ENCODE measurements at regions not wholly inside any gene's neighbourhood (a gene's known extent, or its start where the extent isn't known, plus 50 kb on each side); places are given as distances from the start of the nearest gene placed in this dataset.

GRCh38 chr12:107539196-107539939 lies 146.2 kb upstream of the PWP1 start:
- CTCF ChIA-PET: no interaction called here

GRCh38 chr12:107541001-107541705 lies 144.4 kb upstream of the PWP1 start:
- POLR2A ChIA-PET: no interaction called here
- H3K4me3 ChIP-seq (ENCODE audit: low read depth, low read length): no peak overlapping the region
- CTCF ChIA-PET: interaction anchor here (0.5 kb wide), 1 partner anchor 69 kb away, joined by 3 read pairs; no protein-coding TSS in a partner anchor

More at GRCh38 chr12:107539196-107539939, 146.2 kb upstream of the PWP1 start:
- H3K4me1 ChIP-seq (ENCODE audit: control insufficient read depth, insufficient read depth, low read length): no peaks in the 10 kb centered on the region
- H3K27ac ChIP-seq (ENCODE audit: extremely low read depth, low read depth, low read length): no peak overlapping the region
- POLR2A ChIA-PET: no interaction called here
- TF ChIP-seq ZSCAN5A (tag by site-specific recombination; IDR thresholded peaks at IDR 0.05) (no peak), HOXD13 (CRISPR knock-in tag; IDR thresholded peaks at IDR 0.05; ENCODE audit: borderline replicate concordance) (no peak), ZNF169 (tag by site-specific recombination; IDR thresholded peaks at IDR 0.05) (no peak), ZNF677 (tag by site-specific recombination; IDR thresholded peaks at IDR 0.05) (no peak), ZNF548 (tag by site-specific recombination; IDR thresholded peaks at IDR 0.05) (no peak), ZFP69B (tag by site-specific recombination; IDR thresholded peaks at IDR 0.05) (no peak), WT1 (tag by site-specific recombination; IDR thresholded peaks at IDR 0.05) (no peak), ZNF19 (tag by site-specific recombination; IDR thresholded peaks at IDR 0.05; ENCODE audit: low read depth) (no peak), ZNF184 (tag by site-specific recombination; IDR thresholded peaks at IDR 0.05) (no peak), ZNF76 (tag by site-specific recombination; IDR thresholded peaks at IDR 0.05; ENCODE audit: borderline replicate concordance, low read depth) (no peak), OSR2 (tag by site-specific recombination; IDR thresholded peaks at IDR 0.05) (no peak), ZNF521 (tag by site-specific recombination; IDR thresholded peaks at IDR 0.05) (no peak), ZNF155 (tag by site-specific recombination; IDR thresholded peaks at IDR 0.05) (no peak), ZNF785 (tag by site-specific recombination; IDR thresholded peaks at IDR 0.05) (no peak), ZNF366 (tag by site-specific recombination; conservative IDR thresholded peaks at IDR 0.05) (no peak), ZNF138 (tag by site-specific recombination; IDR thresholded peaks at IDR 0.05; ENCODE audit: borderline replicate concordance) (no peak)
- no peaks in the 10 kb centered on the region; the same call in 1 of the 2 replicates for H3K9me3 ChIP-seq (ENCODE audit: control insufficient read depth, insufficient read depth, low read depth, low read length)
- no peak overlapping the region for H3K4me3 ChIP-seq (ENCODE audit: low read depth, low read length)
- H3K36me3 ChIP-seq (ENCODE audit: control insufficient read depth in 2 of 2, insufficient read depth in 1 of 2, low read length in 2 of 2): no peaks in the 10 kb centered on the region

More at GRCh38 chr12:107541001-107541705, 144.4 kb upstream of the PWP1 start:
- H3K4me1 ChIP-seq (ENCODE audit: control insufficient read depth, insufficient read depth, low read length): no peaks in the 10 kb centered on the region
- H3K27ac ChIP-seq (ENCODE audit: extremely low read depth, low read depth, low read length): no peak overlapping the region
- TF ChIP-seq MYNN (tag by site-specific recombination; IDR thresholded peaks at IDR 0.05; ENCODE audit: borderline replicate concordance): no peak
- TF ChIP-seq ZBTB6 (tag by site-specific recombination; IDR thresholded peaks at IDR 0.05): no peak
- TF ChIP-seq ZNF362 (tag by site-specific recombination; IDR thresholded peaks at IDR 0.05): no peak
- TF ChIP-seq SALL2 (tag by site-specific recombination; IDR thresholded peaks at IDR 0.05; ENCODE audit: borderline replicate concordance): no peak
- no peak for TF ChIP-seq ZNF521 (tag by site-specific recombination; IDR thresholded peaks at IDR 0.05)
- TF ChIP-seq YY2 (tag by site-specific recombination; IDR thresholded peaks at IDR 0.05): no peak
- no peak for TF ChIP-seq ZNF335 (tag by site-specific recombination; conservative IDR thresholded peaks at IDR 0.05)
- no peak for TF ChIP-seq ZBTB20 (tag by site-specific recombination; IDR thresholded peaks at IDR 0.05)
- no peak for TF ChIP-seq ZNF514 (tag by site-specific recombination; IDR thresholded peaks at IDR 0.05)
- TF ChIP-seq ZNF19 (tag by site-specific recombination; IDR thresholded peaks at IDR 0.05; ENCODE audit: low read depth): no peak
- no peak for TF ChIP-seq ZNF404 (tag by site-specific recombination; IDR thresholded peaks at IDR 0.05)
- H3K36me3 ChIP-seq (ENCODE audit: control insufficient read depth in 2 of 2, insufficient read depth in 1 of 2, low read length in 2 of 2): no peaks in the 10 kb centered on the region
- no peaks in the 10 kb centered on the region for H3K9me3 ChIP-seq (ENCODE audit: control insufficient read depth, insufficient read depth, low read depth, low read length)
